H1 (cell line): ENCODE measurements at regions not wholly inside any gene's neighbourhood (a gene's known extent, or its start where the extent isn't known, plus 50 kb on each side); places are given as distances from the start of the nearest gene placed in this dataset.

Source experiments
- SIX5 ChIP-seq: IDR thresholded peaks from 2 replicates; pipeline ENCODE4 v1.6.1; 2011; ENCODE audit warnings: mild to moderate bottlenecking, low read depth, low read length
- YY1 ChIP-seq: IDR thresholded peaks from 2 replicates; pipeline ENCODE4 v1.6.1; 2011; ENCODE audit warnings: low read depth, mild to moderate bottlenecking, low read length

GRCh38 chr14:85224241-85224640, 305.7 kb upstream of the FLRT2 start (continued):
- TF ChIP-seq YY1 = no peak
- no peak for TF ChIP-seq SIX5
